Upper lobe of left lung (tissue), 6 donors: ENCODE measurements at regions not wholly inside any gene's neighbourhood (a gene's known extent, or its start where the extent isn't known, plus 50 kb on each side); places are given as distances from the start of the nearest gene placed in this dataset.
"Not testable (repeated sequence)": the region's sequence is repeated elsewhere in the genome, so short reads cannot be mapped to it uniquely, and the experiment has no call there.

Experiments used
- ATAC-seq, 2 donors: fragments of 200-7000 bp; cut with Tn5 transposase; one replicate each; pipeline ENCODE4 v1.9.1; 2022; ENCODE audit warnings: mild to moderate bottlenecking in 2 of 2, moderate library complexity in 2 of 2; ENCODE audit not compliant: low FRiP score in 2 of 2
- DNase-seq, 2 donors: peaks; one replicate each; pipeline ENCODE4 v3.0.0-alpha.2; 2019 to 2020
- H3K27ac ChIP-seq, 4 donors: fragments of 200-600 bp; sonication (generic); one replicate each; pipeline ENCODE4 v1.5.1; 2016 to 2019
- H3K27me3 ChIP-seq, 4 donors: fragments of 200-600 bp; sonication (generic); one replicate each; pipeline ENCODE4 v1.5.1; 2017 to 2019
- H3K36me3 ChIP-seq, 4 donors: fragments of 200-600 bp; sonication (generic); one replicate each; pipeline ENCODE4 v1.5.1; 2016 to 2019
- H3K4me1 ChIP-seq, 4 donors: fragments of 200-600 bp; sonication (generic); one replicate each; pipeline ENCODE4 v1.5.1; 2018 to 2019
- H3K4me3 ChIP-seq, 4 donors: fragments of 200-600 bp; sonication (generic); one replicate each; pipeline ENCODE4 v1.5.1; 2017 to 2019; ENCODE audit warnings: mild to moderate bottlenecking in 2 of 4, moderate library complexity in 1 of 4
- H3K9me3 ChIP-seq, 4 donors: fragments of 200-600 bp; sonication (generic); one replicate each; pipeline ENCODE4 v1.5.1; 2018 to 2019
- CTCF ChIP-seq, 6 experiments: fragments of 450-650 bp in 4 of 6; fragments of 200-600 bp in 2 of 6; sonication (generic) in 2 of 6; IDR thresholded peaks; one replicate each; pipeline ENCODE4 v1.5.1; 2016 to 2019; ENCODE audit warnings: antibody characterized with exemption in 6 of 6
- EP300 ChIP-seq, 4 donors: sonication (generic); formaldehyde crosslinking; IDR thresholded peaks; one replicate each; pipeline ENCODE4 v1.5.1; 2017; ENCODE audit warnings: antibody characterized with exemption in 4 of 4, control low read depth in 2 of 4
- POLR2A ChIP-seq, 4 donors: fragments of 450-650 bp; IDR thresholded peaks; one replicate each; pipeline ENCODE4 v1.5.1; 2016 to 2017; ENCODE audit warnings: antibody characterized with exemption in 4 of 4, mild to moderate bottlenecking in 2 of 4
- POLR2AphosphoS5 ChIP-seq, 2 donors: sonication (generic); formaldehyde crosslinking; IDR thresholded peaks; one replicate each; pipeline ENCODE4 v1.5.1; 2017; ENCODE audit warnings: antibody characterized with exemption in 2 of 2
- WGBS, 2 donors: methylation state at CpG; one replicate each; pipeline ENCODE4 v1.1.5; 2017 to 2018; 5-methylcytosine and 5-hydroxymethylcytosine counted together
- donor health status: DM: no; HTN: no; CAD: no; lungs with moderate emphysema.
- donor health status: DM: no; HTN: yes; CAD: no; lungs with severe emphysema.

GRCh38 chr12:92385296-92385695 lies 239.7 kb upstream of the BTG1 start:
- Histone ChIP-seq H3K27me3 (no peaks in the 10 kb centered on the region), H3K4me1 (no peaks in the 10 kb centered on the region), H3K36me3 (no peaks in the 10 kb centered on the region), H3K9me3 (no peaks in the 10 kb centered on the region), H3K27ac (no peak overlapping the region), H3K4me3 (no peak overlapping the region)
- ATAC-seq (no peak), DNase-seq (no peak)
- no peak for TF ChIP-seq CTCF (IDR thresholded peaks at IDR 0.05)
- 93 to 96% methylated on average over 2 of the region's 2 CpGs for WGBS, 2 donors

- Histone ChIP-seq H3K27me3 (no peaks in the 10 kb centered on the region), H3K36me3 (no peaks in the 10 kb centered on the region), H3K27ac (no peak overlapping the region), H3K9me3 (no peaks in the 10 kb centered on the region), H3K4me3 (no peak overlapping the region), H3K4me1 (no peaks in the 10 kb centered on the region)
- ATAC-seq: no peak
- WGBS, 2 donors: 80 to 90% methylated on average over 3 of the region's 3 CpGs
- DNase-seq: no peak
- TF ChIP-seq EP300 (IDR thresholded peaks at IDR 0.05) (no peak), POLR2AphosphoS5 (IDR thresholded peaks at IDR 0.05) (no peak), CTCF (IDR thresholded peaks at IDR 0.05) (no peak), POLR2A (IDR thresholded peaks at IDR 0.05) (no peak)
These were observed 238.9 kb upstream of the BTG1 start for GRCh38 chr12:92384571-92384970.

GRCh38 chr12:92382383-92382878 lies 236.8 kb upstream of the BTG1 start:
- no peak for ATAC-seq
- WGBS, 2 donors: 94 to 98% methylated on average over 3 of the region's 3 CpGs
- Histone ChIP-seq H3K4me3 (no peak overlapping the region), H3K27ac (no peak overlapping the region), H3K4me1 (no peaks in the 10 kb centered on the region), H3K9me3 (no peaks in the 10 kb centered on the region), H3K36me3 (no peaks in the 10 kb centered on the region), H3K27me3 (no peaks in the 10 kb centered on the region)
- no peak for DNase-seq
- TF ChIP-seq POLR2A (IDR thresholded peaks at IDR 0.05): no peak
- no peak for TF ChIP-seq CTCF (IDR thresholded peaks at IDR 0.05)
- TF ChIP-seq EP300 (IDR thresholded peaks at IDR 0.05): no peak
- TF ChIP-seq POLR2AphosphoS5 (IDR thresholded peaks at IDR 0.05): no peak

- no peak for ATAC-seq
- TF ChIP-seq POLR2AphosphoS5 (IDR thresholded peaks at IDR 0.05) (no peak), CTCF (IDR thresholded peaks at IDR 0.05) (no peak), EP300 (IDR thresholded peaks at IDR 0.05) (no peak), POLR2A (IDR thresholded peaks at IDR 0.05) (no peak)
- H3K4me3 ChIP-seq: no peak overlapping the region
- no peaks in the 10 kb centered on the region for H3K36me3 ChIP-seq
- no peak overlapping the region for H3K27ac ChIP-seq
- DNase-seq: no peak
- no peaks in the 10 kb centered on the region for H3K9me3 ChIP-seq
- H3K4me1 ChIP-seq: no peaks in the 10 kb centered on the region
- no peaks in the 10 kb centered on the region for H3K27me3 ChIP-seq
These were observed 236.2 kb upstream of the BTG1 start for GRCh38 chr12:92381856-92382255.

GRCh38 chr12:92378682-92379479 lies 233.2 kb upstream of the BTG1 start:
- ATAC-seq (no peak), DNase-seq (no peak)
- Histone ChIP-seq H3K27ac (no peak overlapping the region), H3K27me3 (no peaks in the 10 kb centered on the region), H3K9me3 (no peaks in the 10 kb centered on the region), H3K4me1 (no peaks in the 10 kb centered on the region), H3K4me3 (no peak overlapping the region), H3K36me3 (no peaks in the 10 kb centered on the region)
- no peak for TF ChIP-seq CTCF (IDR thresholded peaks at IDR 0.05)
- TF ChIP-seq EP300 (IDR thresholded peaks at IDR 0.05): no peak
- TF ChIP-seq POLR2A (IDR thresholded peaks at IDR 0.05): no peak
- TF ChIP-seq POLR2AphosphoS5 (IDR thresholded peaks at IDR 0.05): no peak
- 56 to 74% methylated on average over 4 of the region's 4 CpGs for WGBS, 2 donors

GRCh38 chr12:92375504-92375903 lies 229.9 kb upstream of the BTG1 start:
- not testable (repeated sequence) for DNase-seq, H3K4me1 ChIP-seq, H3K36me3 ChIP-seq, H3K27ac ChIP-seq, ATAC-seq, H3K27me3 ChIP-seq, H3K4me3 ChIP-seq, H3K9me3 ChIP-seq
- 99 to 100% methylated on average over 3 of the region's 3 CpGs for WGBS, 2 donors
